ENCODE measurements at regions not wholly inside any gene's neighbourhood (a gene's known extent, or its start where the extent isn't known, plus 50 kb on each side); places are given as distances from the start of the nearest gene placed in this dataset.

DNA sequence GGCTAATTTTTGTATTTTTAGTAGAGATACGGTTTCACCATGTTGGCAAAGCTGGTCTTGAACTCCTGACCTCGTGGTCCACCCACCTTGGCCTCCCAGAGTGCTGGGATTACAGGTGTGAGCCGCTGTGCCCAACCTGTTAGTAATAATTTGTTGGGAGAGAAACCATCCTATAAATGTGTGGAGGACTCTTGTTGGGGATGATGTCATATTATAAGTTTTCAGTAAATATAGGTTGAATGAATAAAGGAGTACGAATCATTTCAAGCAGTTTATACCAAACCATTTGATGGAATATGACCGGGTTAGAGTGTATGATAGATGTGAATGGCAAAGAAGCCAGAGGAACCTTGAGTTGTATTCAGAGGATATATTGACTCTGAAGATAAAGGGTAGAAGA, 240.8 kb downstream of the SAMD5 start:
- H3K4me2 ChIP-seq (ENCODE audit: insufficient read depth, low read length) = no peak overlapping the region

DNA sequence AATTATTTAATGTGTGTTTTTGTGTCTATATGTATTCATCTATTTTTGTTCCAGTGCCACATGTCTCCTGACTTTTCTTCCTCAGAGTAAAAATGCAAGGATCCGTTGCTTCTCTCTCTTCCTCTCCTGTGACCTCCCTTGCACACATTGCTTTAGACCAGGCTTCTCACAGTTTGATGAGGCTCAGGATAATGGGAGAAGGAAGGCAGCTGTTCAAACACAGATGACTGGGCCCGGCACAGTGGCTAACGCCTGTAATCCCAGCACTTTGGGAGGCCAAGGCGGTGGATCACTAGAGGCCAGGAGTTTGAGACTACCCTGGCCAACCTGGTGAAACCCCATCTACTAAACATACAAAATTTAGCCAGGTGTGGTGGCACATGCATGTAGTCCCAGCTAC, 241.9 kb downstream of the SAMD5 start:
- H3K27me3 ChIP-seq (ENCODE audit: insufficient read depth, low read length) = no peaks in the 10 kb centered on the region
- DNase-seq (ENCODE audit: insufficient read length, low spot score, missing footprints) = no peak
- H3K36me3 ChIP-seq (ENCODE audit: insufficient read depth, low read length) = no peaks in the 10 kb centered on the region
- no peak overlapping the region for H3K4me3 ChIP-seq (ENCODE audit: insufficient read depth, low read length)
- no peaks in the 10 kb centered on the region for H3K9me3 ChIP-seq (ENCODE audit: low read depth, low read length)
- H3K27ac ChIP-seq (ENCODE audit: low read depth, low read length) = no peak overlapping the region
- TF ChIP-seq, protein P1, sequence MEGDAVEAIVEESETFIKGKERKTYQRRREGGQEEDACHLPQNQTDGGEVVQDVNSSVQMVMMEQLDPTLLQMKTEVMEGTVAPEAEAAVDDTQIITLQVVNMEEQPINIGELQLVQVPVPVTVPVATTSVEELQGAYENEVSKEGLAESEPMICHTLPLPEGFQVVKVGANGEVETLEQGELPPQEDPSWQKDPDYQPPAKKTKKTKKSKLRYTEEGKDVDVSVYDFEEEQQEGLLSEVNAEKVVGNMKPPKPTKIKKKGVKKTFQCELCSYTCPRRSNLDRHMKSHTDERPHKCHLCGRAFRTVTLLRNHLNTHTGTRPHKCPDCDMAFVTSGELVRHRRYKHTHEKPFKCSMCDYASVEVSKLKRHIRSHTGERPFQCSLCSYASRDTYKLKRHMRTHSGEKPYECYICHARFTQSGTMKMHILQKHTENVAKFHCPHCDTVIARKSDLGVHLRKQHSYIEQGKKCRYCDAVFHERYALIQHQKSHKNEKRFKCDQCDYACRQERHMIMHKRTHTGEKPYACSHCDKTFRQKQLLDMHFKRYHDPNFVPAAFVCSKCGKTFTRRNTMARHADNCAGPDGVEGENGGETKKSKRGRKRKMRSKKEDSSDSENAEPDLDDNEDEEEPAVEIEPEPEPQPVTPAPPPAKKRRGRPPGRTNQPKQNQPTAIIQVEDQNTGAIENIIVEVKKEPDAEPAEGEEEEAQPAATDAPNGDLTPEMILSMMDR (IDR thresholded peaks at IDR 0.05; ENCODE audit: extremely low read depth, low read depth, low read length) = no peak
- H4K20me1 ChIP-seq (ENCODE audit: insufficient read depth, low read length) = no peaks in the 10 kb centered on the region
- H3K79me2 ChIP-seq (ENCODE audit: insufficient read depth, low read length) = no peaks in the 10 kb centered on the region
- no peak overlapping the region for H2AFZ ChIP-seq (ENCODE audit: low read length)
- H3K4me2 ChIP-seq (ENCODE audit: insufficient read depth, low read length) = no peak overlapping the region
- no peaks in the 10 kb centered on the region for H3K4me1 ChIP-seq (ENCODE audit: insufficient read depth, low read length)

More for the DNA sequence above, 240.8 kb downstream of the SAMD5 start:
- no peak overlapping the region for H3K4me3 ChIP-seq (ENCODE audit: insufficient read depth, low read length)
- TF ChIP-seq, protein P1 (IDR thresholded peaks at IDR 0.05; ENCODE audit: extremely low read depth, low read depth, low read length) = no peak
- no peak overlapping the region for H3K27ac ChIP-seq (ENCODE audit: low read depth, low read length)
- no peaks in the 10 kb centered on the region for H3K27me3 ChIP-seq (ENCODE audit: insufficient read depth, low read length)
- no peaks in the 10 kb centered on the region for H3K36me3 ChIP-seq (ENCODE audit: insufficient read depth, low read length)
- no peaks in the 10 kb centered on the region for H3K9me3 ChIP-seq (ENCODE audit: low read depth, low read length)
- H4K20me1 ChIP-seq (ENCODE audit: insufficient read depth, low read length) = no peaks in the 10 kb centered on the region
- DNase-seq (ENCODE audit: insufficient read length, low spot score, missing footprints) = no peak
- H2AFZ ChIP-seq (ENCODE audit: low read length) = no peak overlapping the region
- H3K79me2 ChIP-seq (ENCODE audit: insufficient read depth, low read length) = no peaks in the 10 kb centered on the region
- H3K4me1 ChIP-seq (ENCODE audit: insufficient read depth, low read length) = no peaks in the 10 kb centered on the region

DNA sequence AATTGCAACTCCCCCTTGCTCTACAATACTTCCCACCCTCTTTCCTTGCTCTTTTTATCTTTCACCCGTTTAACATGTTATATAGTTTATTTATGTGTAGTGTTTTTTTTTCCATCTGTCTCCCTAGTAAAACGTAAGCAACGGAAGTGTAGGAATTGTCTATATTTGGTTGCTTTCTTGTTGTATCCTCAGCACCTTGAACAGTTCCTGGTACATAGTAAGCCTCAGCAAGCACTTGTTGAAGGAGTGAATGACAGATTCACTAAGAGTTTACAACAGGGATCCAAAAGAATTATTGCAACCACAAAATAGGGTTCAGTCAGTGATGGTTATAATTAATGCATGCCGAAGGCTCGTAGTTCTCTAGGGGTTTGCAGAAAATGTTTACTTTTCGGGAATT, 242.7 kb downstream of the SAMD5 start:
- Histone ChIP-seq H4K20me1 (ENCODE audit: insufficient read depth, low read length) (no peaks in the 10 kb centered on the region), H3K4me2 (ENCODE audit: insufficient read depth, low read length) (no peak overlapping the region), H3K4me3 (ENCODE audit: insufficient read depth, low read length) (no peak overlapping the region), H2AFZ (ENCODE audit: low read length) (no peak overlapping the region), H3K36me3 (ENCODE audit: insufficient read depth, low read length) (no peaks in the 10 kb centered on the region), H3K27ac (ENCODE audit: low read depth, low read length) (no peak overlapping the region), H3K9me3 (ENCODE audit: low read depth, low read length) (no peaks in the 10 kb centered on the region), H3K27me3 (ENCODE audit: insufficient read depth, low read length) (no peaks in the 10 kb centered on the region), H3K4me1 (ENCODE audit: insufficient read depth, low read length) (no peaks in the 10 kb centered on the region), H3K79me2 (ENCODE audit: insufficient read depth, low read length) (no peaks in the 10 kb centered on the region)
- no peak for DNase-seq (ENCODE audit: insufficient read length, low spot score, missing footprints)
- TF ChIP-seq, protein P1 (IDR thresholded peaks at IDR 0.05; ENCODE audit: extremely low read depth, low read depth, low read length) = no peak

DNA sequence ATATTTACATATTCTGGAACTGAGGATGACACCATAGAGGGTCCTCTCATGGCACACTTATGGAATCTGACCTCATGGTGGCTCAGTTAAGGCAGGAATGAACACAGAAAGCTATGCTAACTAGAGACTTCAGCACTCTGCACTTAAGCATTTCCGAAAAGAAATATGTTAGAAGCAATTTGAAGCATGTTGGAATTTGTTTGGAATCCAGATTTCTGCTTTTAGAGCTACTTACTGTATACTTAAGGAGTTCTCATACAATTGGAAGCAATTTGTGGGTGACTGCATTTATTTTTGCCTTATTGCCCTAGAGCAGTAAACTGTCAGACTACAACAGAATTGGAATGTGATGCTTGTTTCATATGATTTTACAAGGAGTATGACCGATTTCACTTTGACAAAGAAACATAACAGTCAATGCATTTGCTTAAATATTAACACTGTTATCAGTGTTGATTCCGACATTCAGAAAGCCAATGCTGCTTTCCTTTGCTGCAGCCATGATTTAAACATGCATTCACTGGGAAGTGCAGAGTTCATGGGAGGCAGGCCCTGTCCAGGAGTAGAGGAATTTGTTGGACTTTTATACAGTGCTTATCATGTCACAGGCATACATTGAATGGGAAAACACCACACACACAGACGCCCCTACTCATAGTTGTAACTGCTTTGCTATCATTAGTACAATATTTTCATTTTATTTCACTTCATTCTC, 244.4 kb downstream of the SAMD5 start:
- H3K9me3 ChIP-seq (ENCODE audit: low read depth, low read length) = no peaks in the 10 kb centered on the region
- H4K20me1 ChIP-seq (ENCODE audit: insufficient read depth, low read length) = no peaks in the 10 kb centered on the region
- no peaks in the 10 kb centered on the region for H3K4me1 ChIP-seq (ENCODE audit: insufficient read depth, low read length)
- H3K4me3 ChIP-seq (ENCODE audit: insufficient read depth, low read length) = no peak overlapping the region
- no peaks in the 10 kb centered on the region for H3K27me3 ChIP-seq (ENCODE audit: insufficient read depth, low read length)
- H3K79me2 ChIP-seq (ENCODE audit: insufficient read depth, low read length) = no peaks in the 10 kb centered on the region
- DNase-seq (ENCODE audit: insufficient read length, low spot score, missing footprints) = no peak
- H3K36me3 ChIP-seq (ENCODE audit: insufficient read depth, low read length) = no peaks in the 10 kb centered on the region
- no peak overlapping the region for H3K4me2 ChIP-seq (ENCODE audit: insufficient read depth, low read length)
- no peak overlapping the region for H2AFZ ChIP-seq (ENCODE audit: low read length)
- TF ChIP-seq, protein P1 (IDR thresholded peaks at IDR 0.05; ENCODE audit: extremely low read depth, low read depth, low read length) = no peak
- H3K27ac ChIP-seq (ENCODE audit: low read depth, low read length) = no peak overlapping the region

Data from osteoblast (primary cell).